Cardiac muscle cell (in vitro differentiated cells and primary cell): ENCODE measurements at regions not wholly inside any gene's neighbourhood (a gene's known extent, or its start where the extent isn't known, plus 50 kb on each side); places are given as distances from the start of the nearest gene placed in this dataset.

Experiments
- DNase-seq, 2 donors: peaks; one replicate each; pipeline versions ENCODE4 v3.0.0 to v3.0.0-alpha.2; 2010 to 2017; ENCODE audit warnings: low read depth in 1 of 2, low spot score in 1 of 2
- H3K27ac ChIP-seq: fragments of 200-600 bp; sonication (generic); 2 replicates; pipeline ENCODE4 v1.5.1; 2016
- H3K27me3 ChIP-seq: fragments of 200-600 bp; sonication (generic); 2 replicates; pipeline ENCODE4 v1.6.0; 2016; ENCODE audit warnings: control low read depth
- H3K36me3 ChIP-seq: fragments of 200-600 bp; sonication (generic); 2 replicates; pipeline ENCODE4 v1.5.1; 2016; ENCODE audit warnings: control low read depth
- H3K4me1 ChIP-seq: fragments of 200-600 bp; sonication (generic); 2 replicates; pipeline ENCODE4 v1.8.1; 2017; ENCODE audit warnings: low read depth, mild to moderate bottlenecking, mixed run types
- H3K4me3 ChIP-seq: fragments of 200-600 bp; sonication (generic); 2 replicates; pipeline ENCODE4 v1.5.1; 2016; ENCODE audit warnings: mild to moderate bottlenecking
- H3K9me3 ChIP-seq: fragments of 200-600 bp; sonication (generic); 2 replicates; pipeline ENCODE4 v1.5.1; 2017; ENCODE audit warnings: low read depth, mild to moderate bottlenecking, control low read depth
- TF ChIP-seq, protein P1 (sequence below): IDR thresholded peaks from 2 replicates; pipeline ENCODE4 v1.5.1; 2012; ENCODE audit warnings: low read depth, mild to moderate bottlenecking, low read length

DNA sequence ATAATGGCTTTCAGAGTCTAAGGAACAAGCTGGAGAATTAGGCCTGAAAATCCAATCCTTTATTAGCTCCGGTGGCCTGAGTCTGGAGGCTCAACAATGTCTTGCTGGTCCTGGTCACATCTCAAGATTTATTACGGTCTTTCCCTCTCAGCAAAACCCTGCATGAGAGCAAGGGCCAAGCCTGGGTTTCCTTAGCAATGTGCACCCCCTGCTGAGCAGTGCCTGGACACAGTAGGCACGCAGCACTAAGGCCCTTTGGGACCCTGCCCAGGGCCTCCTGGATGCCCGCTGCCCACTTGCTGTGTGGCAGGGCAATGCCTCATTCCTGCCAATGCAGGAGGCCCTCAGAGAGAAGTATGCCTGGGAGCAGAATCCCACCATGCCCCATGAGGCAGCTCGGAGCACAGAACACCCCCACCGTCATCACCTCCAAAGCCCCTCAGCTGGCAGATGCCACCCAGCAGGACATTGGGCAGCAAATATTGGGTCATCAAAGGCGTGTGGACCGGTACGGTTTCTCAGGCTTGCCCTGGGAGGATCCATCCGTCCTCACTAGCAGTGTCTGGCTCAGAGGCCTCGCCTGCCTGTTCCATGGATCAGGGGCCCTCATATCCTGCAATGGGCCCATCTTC is 156.4 kb downstream of the OAT start:
- H3K4me3 ChIP-seq, result no peak overlapping the region
- H3K27ac ChIP-seq, result no peak overlapping the region
- H3K36me3 ChIP-seq, result no peaks in the 10 kb centered on the region
- H3K9me3 ChIP-seq, result no peaks in the 10 kb centered on the region
- no peak for DNase-seq
- TF ChIP-seq, protein P1, sequence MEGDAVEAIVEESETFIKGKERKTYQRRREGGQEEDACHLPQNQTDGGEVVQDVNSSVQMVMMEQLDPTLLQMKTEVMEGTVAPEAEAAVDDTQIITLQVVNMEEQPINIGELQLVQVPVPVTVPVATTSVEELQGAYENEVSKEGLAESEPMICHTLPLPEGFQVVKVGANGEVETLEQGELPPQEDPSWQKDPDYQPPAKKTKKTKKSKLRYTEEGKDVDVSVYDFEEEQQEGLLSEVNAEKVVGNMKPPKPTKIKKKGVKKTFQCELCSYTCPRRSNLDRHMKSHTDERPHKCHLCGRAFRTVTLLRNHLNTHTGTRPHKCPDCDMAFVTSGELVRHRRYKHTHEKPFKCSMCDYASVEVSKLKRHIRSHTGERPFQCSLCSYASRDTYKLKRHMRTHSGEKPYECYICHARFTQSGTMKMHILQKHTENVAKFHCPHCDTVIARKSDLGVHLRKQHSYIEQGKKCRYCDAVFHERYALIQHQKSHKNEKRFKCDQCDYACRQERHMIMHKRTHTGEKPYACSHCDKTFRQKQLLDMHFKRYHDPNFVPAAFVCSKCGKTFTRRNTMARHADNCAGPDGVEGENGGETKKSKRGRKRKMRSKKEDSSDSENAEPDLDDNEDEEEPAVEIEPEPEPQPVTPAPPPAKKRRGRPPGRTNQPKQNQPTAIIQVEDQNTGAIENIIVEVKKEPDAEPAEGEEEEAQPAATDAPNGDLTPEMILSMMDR, result peak; percentile 3
- no peaks in the 10 kb centered on the region for H3K4me1 ChIP-seq
- H3K27me3 ChIP-seq, result no peaks in the 10 kb centered on the region

DNA sequence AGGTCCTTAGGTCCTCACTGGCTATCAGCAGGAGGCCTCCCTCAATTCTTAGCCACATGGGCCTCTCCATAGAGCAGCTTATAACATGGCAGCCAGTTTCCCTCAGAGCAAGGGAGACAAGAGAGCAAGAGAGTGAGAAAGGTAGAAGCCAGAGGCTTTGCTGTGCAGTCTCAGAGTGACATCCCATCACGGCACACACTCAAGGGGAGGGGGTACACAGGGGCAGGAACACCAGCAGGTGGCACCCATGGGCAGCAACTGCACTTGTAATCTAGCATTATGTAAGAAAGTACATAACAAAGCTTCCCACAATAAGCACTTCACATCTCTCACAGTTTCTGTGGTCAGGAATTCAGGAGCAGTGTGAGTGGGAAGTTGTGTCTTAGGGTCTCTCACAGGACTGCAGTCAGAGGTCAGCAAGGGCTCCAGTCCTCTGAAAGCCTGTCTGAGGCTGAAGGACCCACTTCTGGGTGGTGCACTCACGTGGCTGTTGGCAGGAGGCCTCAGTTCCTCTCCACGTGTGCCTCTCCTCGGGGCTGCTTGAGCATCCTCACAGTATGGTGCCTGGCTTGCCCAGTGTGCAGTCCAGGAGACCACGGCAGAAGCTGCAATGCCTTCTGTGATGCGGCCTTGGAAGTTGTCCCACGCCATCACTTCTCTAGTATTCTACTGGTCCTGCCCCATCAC is 159.4 kb downstream of the OAT start:
- no peaks in the 10 kb centered on the region for H3K27me3 ChIP-seq
- H3K4me1 ChIP-seq, result no peaks in the 10 kb centered on the region
- no peak overlapping the region for H3K4me3 ChIP-seq
- H3K36me3 ChIP-seq, result no peaks in the 10 kb centered on the region
- no peaks in the 10 kb centered on the region for H3K9me3 ChIP-seq
- TF ChIP-seq, protein P1, result peak; percentile 37
- no peak overlapping the region for H3K27ac ChIP-seq
- DNase-seq, result peak in 1 of 2 donors; percentile 37

DNA sequence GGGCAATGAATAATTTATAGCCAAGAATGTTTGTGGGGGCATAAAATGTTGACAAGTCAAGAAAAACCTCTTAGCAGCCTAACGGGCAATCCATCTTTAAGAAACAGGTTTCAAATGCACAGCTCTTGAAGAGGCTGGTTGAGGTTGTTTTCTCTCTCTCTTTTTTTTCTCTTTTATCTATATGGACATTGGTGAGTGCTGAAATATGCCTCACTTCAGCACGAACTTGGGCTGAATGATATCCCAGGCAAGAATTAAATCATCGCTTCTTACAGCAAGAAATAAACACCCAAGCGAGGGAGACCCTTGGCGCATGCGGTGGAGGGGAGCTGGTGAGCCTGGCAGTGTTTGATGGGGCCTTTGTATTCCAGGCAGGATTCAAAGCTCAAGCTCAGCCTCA is 160.9 kb downstream of the OAT start:
- Histone ChIP-seq H3K4me1 (no peaks in the 10 kb centered on the region), H3K4me3 (no peak overlapping the region), H3K9me3 (no peaks in the 10 kb centered on the region), H3K27ac (no peak overlapping the region), H3K27me3 (no peaks in the 10 kb centered on the region), H3K36me3 (no peaks in the 10 kb centered on the region)
- TF ChIP-seq, protein P1, result no peak
- DNase-seq, result no peak

DNA sequence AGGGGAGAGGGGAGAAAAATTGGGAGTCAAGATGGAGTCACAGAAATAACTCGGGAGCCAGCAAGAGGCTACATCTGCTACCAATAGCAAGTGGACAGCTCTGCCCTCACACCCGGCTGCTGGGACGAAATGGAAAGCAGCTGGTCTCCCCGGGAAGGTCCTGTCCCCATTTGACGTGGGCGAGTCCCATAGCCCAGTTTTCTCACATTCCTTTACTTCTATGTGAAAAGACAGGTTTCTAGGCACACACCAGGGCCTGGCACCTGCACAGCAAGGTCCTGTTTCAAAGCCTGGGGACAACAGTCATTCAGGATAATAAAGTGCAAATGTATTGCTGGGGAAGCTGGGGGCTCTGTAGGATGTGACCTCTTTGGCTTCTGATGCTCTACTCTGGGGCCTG is 162.6 kb downstream of the OAT start:
- H3K36me3 ChIP-seq, result no peaks in the 10 kb centered on the region
- no peak overlapping the region for H3K27ac ChIP-seq
- no peaks in the 10 kb centered on the region for H3K4me1 ChIP-seq
- no peaks in the 10 kb centered on the region for H3K27me3 ChIP-seq
- TF ChIP-seq, protein P1, result no peak
- no peaks in the 10 kb centered on the region for H3K9me3 ChIP-seq
- no peak overlapping the region for H3K4me3 ChIP-seq
- no peak for DNase-seq

DNA sequence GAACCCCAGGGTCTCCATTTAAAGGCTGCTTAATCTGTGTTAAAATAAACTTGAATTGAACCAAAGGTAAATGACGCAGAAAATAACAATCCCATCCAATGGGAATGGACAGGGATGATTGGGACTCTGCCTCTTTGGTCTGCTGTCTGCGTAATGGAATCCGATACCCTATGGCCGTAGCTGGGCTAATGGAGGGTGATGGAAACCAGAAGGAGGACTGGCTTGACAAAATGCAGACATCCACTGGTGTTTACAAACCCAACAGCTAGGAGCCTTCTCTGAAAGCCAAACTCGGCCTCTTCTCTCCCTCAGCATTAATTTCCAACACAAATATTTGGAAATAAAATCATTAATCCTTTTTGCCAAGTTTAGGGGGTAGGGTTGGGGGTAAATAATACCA is 162.2 kb upstream of the CHST15 start:
- Histone ChIP-seq H3K4me1 (no peaks in the 10 kb centered on the region), H3K27me3 (no peaks in the 10 kb centered on the region), H3K36me3 (no peaks in the 10 kb centered on the region), H3K9me3 (no peaks in the 10 kb centered on the region), H3K27ac (no peak overlapping the region), H3K4me3 (no peak overlapping the region)
- TF ChIP-seq, protein P1, result no peak
- no peak for DNase-seq
